GM21786 (cell line): ENCODE measurements at regions not wholly inside any gene's neighbourhood (a gene's known extent, or its start where the extent isn't known, plus 50 kb on each side); places are given as distances from the start of the nearest gene placed in this dataset.

Experiments used
- ATAC-seq: cut with Tn5 transposase; IDR thresholded peaks from one replicate; pipeline ENCODE4 v1.9.1; 2021; ENCODE audit not compliant: unreplicated experiment

DNA sequence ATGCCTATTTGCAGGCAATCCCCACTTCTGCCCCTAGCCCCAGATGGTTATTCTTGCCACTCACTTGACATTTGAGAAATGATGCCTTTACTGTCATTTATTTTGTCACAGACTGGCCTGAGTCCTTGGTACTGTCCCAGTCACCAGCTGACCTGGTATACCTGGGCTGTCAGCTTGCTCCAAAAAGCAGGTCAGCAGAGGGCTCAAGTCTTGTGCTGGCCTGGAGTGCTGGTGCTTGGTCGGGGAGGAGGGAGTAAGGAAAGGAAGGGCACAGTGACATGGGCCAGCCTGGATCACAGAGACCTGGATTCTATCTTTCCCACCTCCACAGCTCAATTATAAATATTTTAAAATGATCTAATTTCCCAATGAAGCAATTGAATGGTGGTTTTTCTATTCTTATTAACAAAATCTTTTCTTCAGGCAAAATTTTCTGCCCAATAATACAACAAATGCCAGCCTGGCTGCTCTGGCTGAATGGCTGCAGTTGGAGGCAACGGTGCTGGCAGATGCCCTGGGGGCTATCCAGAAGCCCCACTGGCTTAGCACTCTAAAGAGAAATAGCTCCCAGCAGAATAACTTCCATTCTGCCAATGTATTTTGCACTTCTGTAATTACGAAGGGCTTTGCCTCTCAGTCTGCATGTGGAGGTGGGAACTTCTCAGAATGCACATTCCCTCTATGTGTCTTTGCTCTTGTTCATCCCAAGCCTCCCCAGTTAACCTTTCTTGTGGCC, 160.6 kb downstream of the GADD45G start:
- no peak for ATAC-seq

DNA sequence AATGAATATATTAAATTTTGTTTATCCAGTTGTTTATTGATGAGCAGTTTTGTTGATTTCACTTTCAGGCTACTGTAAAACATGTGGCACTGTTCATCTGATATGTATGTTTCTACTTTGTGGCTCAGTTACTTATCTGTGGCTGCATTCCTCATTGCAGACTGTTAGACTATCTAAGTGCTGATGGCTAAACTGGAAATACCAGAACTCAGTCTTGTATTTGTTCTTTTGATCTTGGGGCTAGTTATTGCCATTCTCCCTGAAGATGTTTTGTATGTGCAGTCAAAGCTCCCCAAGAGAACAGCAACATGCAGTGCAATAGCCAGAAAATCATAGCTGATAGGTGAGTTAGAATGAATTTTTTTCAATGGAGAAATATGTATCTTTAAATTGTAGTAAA, 162.2 kb downstream of the GADD45G start:
- ATAC-seq, result no peak

DNA sequence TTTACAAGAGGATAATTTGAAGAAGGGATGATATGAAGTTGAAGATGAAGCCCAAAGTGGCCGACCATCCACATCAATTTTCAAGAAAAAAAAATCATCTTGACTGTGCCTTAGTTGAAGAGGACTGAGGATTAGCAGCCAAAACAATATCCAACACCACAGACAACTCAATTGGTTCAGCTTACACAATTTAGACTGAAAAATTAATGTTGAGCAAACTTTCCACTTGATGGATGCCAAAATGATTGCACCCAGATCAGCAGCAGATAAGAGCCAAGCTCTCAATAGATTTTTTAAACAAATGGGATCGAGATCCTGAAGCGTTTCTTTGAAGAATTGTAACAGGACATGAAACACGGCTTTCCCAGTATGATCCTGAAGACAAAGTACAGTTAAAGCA, 163.2 kb downstream of the GADD45G start:
- no peak for ATAC-seq

DNA sequence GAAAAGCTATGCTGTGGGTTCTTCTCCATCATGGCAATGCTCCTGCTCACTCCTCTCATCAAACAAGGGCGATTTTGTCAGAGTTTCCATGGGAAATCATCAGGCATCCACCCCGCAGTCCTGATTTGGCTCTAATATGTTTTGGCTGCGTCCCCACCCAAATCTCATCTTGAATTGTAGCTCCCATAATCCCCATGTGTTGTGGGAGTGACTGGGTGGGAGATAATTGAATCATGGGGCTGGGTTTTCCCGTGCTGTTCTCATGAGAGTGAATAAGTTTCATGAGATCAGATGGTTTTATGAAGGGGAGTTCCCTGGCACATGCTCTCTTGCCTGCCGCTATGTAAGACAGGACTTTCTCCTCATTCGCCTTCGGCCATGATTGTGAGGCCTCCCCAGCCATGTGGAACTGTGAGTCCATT, 163.8 kb downstream of the GADD45G start:
- ATAC-seq, result no peak

DNA sequence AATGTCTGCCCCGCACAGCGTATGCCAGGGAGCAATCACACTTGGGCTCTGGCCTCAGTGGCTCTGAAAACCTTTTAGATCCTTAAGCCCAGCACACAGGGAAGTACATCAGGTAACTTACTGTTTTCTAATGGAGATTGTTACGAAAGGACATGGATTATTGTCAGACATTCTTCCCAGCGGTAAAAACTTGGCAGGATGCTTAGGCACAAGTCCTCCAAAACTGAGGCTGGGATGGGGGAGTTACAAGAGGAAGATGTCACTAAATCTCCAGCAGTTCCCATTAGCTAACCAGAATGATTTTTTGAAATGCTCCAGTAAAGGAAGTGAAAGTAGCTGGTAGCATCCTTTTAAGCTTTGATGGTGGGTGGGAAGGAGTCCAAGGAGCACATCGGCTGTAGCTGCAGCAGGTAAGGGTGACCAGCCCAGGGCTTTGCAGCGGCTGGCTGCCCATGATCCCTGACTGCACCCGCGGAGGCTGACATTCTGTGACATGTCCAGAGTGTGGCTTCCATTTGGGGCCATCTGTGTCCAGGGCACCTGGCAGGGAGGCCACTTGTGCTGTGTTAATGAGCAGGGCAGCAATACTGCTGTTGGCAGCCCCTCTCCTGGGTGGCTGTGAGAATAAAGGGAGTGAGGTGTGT, 165.8 kb downstream of the GADD45G start:
- ATAC-seq, result no peak

DNA sequence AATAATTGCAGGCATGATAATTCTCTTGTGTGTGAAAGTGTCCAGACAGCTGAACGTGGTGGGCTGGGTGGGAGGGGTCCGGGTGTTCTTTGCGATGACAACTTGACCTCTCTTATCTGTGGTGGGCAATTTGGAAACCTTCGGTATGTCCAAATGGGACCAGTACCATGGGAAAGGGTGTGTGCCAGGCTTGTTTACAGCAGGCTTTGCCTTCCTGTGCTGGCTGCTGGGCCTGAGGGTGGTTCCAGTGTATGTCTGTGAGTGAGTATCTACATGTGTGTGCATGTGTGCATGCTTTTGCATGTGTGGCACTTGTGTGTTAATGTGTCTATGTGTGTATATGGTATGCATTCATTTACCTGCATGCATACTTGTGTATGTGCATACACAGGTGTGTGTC, 166.4 kb downstream of the GADD45G start:
- no peak for ATAC-seq

DNA sequence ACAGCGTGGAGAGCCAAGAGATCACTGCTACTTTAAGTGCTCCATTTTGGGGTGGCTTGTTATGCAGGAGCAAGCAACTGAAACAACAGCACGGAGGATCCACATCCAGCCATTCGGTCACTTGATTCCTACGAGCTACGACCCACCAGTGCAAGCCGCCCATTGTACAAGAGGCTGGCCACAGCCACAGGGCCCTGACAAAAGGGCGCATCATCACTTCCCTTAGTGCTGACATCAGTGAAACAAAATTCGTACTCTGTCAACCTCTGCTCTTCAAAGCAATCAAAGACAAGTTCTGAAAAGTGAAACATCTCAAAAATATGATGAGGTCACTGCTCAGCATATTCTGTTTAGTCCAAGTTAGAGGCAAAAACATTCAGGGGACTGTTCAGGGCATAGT, 168.4 kb downstream of the GADD45G start:
- ATAC-seq, result no peak

DNA sequence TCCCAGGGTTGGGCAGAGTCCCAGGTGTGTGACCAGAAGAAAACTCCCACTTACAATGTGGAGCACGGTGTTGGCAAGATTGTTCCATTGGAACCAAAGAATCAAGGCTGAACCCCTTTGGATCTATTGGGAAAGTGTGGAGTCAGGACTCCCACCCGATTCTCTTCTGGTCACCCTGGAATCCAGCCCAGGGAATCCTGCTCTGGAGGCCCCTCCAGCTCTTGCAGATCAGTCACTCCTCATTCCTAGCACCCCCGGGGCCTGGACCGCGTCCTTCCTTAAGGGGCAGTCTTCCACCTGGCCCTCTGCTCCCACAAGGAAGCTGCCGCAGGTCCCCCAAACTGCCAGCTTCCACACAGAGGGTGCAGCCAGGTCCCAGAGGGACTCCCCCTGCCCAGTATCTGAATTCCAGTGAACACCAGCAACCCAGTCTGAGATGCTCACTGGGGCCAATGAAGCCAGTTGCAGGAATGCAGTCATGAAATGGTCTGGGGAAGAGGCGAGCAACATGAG, 170.1 kb downstream of the GADD45G start:
- ATAC-seq, result no peak

DNA sequence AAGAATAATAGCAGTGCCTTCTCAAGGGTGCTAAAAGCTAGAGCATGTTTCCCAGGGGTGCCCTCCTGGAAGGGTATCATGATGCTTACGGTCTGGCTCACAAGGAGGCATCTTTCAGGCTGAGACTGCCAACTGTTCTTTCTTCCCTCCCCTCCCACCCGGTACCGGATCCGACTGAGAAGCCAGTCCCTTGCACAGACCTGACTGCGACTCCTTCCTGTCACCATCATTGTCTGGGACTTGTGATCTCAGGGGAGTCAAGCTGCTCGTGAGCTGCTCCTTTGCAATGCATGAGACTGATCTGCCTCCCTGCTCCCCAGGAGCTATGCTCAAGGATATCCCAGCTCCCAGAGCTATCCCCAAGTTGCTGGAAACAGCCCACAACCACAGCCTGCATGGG, 170.8 kb downstream of the GADD45G start:
- ATAC-seq, result no peak

DNA sequence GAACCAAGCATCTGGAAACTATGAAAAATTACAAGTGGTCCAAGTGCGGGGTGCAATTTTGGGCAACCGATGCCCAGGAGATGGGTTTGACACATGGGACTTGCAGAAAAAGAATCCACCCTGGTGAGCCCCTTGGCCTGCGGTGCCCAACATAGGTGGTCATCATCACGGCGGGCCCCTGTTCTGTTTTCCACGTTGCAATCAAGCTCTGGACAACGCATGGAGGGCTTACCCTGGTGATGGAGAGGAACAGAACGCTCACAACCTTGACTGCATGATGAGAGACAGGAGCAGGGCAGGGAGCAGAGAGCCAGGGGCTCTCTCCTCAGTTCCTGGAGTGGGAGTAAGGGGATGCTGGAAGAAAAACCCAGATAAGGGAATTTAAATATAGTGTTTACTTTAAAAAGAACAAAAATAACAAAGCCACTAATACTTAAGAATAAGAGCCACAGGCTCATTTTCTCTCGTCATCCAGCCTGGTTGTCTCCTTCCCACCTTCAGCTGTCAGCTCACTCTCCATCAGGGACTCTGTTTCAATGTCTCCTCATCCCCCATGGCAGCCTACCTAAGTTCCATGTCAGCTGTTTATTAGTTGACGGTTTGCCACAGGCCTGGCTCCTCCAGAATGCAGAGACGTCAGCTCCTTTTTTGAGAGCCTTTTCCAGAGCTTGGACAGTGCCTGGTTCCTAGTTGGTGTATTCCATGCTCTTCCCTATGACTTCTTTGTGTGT, 172.1 kb downstream of the GADD45G start:
- no peak for ATAC-seq

DNA sequence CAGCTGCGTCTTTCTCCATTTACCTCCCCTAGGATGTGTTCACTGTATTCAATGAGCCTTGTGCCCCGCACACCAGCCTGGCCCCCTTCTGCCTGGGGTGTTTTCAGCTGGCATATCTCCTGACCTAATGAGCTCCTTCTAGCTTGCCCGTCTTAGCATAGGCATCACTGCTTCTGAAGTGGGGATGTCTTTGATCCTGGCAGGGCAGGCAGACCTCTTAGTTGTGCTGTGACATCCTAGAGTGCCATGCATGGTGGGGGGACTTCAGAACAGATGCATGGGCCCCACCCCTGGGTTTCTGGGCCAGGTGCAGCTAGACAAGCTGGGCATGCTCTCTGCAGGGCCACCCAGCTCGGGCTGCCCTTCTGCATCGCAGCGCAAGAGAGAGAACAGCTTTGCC, 172.7 kb downstream of the GADD45G start:
- ATAC-seq, result no peak

DNA sequence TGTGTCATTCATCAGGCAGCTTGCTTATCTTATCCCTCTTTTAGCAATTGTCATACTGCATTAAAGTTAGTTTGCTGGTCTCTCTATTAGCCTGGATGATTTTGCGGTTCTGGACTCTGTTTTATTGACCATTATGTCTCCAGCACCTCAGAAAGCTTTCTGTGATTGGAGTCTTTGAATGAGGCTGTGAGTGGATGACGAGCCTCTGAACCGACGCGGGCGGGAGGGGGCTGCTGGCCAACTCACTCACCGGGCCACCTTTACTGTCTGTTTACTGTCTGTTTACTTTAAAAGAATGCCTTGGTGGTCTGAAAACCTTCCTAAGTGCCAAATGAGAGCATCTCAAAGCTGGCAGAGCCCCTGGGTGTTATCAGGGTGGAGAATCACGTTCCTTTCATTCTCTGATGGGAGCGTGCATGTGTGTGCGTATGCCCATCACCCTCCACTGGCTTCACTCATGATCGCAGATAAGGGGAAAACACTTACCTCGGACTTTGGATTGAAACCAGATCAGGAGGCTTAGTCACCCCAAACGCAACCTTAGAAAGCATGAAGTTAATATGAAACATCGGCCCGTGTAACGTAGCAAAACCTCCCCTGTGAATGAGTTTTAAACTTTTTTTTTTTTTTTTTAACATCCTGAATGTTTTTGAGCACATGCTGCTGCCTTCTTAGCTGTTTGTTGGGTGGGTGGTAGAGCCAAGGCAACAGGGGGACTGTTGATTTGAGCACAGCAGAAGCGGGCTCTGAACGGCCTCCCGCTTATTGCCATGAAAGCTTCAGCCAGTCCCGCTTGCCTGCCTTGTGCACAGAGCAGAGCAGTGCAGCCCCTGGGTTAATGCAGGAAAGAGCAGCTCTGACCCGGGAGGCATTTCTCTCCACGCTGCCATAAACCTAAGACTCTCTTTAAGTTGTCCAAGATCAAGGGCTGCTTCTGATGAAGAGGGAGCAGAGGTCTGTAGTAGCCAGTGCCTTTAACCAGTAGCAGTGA, 173.6 kb downstream of the GADD45G start:
- no peak for ATAC-seq

DNA sequence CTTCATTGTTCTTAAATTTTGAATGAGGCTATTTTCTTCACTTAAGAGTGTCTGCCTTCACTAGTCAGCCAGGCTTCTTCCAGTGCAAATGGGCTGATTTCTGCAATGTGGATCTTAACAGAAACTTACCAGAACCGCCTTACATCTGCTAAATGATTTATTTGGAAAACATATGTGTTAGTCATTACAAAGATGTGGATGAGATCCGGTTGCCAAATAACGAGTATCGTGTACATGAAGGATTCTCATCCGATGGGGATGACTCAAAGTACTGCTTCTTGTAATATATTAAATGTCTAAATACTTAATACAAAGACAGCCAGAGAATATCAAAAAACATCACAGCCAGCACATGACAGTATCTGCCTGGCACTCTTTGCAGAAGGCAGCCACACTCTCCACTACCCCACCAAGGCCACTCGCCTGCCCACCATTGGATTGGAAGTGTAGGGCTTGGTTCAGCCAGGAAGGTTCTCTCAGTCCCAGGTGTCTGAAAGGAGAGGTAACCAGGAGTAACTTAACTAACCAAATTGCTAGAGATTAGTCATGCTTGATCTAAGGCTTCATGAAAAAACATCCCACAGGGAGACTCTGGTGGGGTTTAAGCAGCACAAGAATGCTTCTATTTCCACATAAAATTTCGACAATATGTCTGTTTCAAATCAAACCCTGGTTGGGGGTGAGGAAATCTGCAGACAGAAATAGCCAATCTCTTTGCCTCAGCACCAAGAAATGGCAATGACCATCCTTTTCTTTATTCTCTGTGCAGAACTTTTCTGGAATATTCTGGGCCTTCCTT, 174.8 kb downstream of the GADD45G start:
- no peak for ATAC-seq

DNA sequence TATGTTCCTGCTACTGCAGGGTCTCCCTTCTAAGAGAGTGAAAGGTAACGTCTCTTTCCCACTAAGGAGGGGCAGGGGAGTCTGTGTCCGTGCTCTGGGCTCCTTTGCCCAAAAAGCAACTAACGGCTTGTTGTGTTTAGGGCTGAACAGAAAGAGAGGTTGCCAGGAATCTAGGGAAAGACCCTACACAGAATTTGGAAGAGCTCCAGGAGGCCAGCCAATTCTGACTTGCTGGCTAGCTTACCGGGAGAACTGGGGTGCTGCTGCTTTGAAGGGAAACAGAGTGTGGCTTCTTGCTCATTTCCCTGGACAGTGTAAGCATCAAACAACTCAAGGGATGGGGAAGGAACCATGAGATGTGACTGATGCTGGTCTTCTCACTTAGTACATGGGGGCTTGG, 176.1 kb downstream of the GADD45G start:
- no peak for ATAC-seq

DNA sequence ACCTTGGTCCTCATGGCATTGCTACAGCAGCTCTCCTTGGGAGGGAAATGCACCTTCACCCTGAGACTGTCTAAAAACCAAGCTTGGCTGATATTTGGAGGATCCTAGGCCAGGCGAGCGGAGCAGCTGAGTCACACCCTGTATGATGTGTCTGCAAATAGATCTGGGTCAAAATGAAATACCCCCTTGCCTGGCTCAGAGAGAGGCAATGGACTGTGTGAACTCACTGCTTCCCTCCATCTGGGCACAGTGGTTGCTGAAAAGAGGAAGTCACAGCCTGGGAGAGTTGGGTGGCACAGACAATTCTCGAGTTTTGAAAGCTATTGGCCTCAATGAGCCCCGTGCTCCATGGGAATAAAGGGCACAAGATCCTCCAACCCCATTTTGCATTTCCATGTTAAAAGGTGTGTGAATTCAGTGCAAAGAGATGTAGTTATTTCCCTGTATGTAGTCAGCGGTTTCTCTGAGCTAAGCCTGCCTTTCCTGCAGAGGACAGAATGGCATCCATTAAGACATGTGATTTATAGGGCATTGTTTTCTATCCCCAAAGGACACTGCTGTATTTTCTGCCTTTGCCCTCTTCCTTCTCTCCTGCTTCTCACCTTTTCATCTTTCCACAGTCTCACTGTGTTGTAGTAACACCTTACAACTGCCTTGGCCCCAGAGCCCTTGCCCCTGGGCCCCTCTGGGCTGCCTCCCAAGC, 177.2 kb downstream of the GADD45G start:
- ATAC-seq, result peak; percentile 97

DNA sequence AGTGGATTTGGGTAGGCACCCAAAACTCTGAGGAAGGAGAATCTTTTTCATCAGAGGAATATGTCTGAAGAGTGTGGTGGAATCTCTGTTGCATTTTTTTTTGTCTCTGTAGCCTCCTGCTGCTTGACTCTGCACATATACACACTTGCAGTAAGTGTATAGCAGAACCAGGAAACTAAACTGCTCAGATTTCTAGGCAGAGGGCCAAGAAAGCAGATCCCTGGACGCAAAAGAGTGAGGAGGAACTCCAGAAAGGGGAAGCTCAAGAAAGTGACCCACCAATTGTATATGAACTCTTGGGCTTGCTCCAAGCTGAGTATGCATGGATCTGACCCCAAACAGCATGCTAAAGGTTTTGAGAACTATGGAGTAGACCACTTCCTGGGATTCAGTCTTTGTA, 181.8 kb downstream of the GADD45G start:
- ATAC-seq, result no peak

DNA sequence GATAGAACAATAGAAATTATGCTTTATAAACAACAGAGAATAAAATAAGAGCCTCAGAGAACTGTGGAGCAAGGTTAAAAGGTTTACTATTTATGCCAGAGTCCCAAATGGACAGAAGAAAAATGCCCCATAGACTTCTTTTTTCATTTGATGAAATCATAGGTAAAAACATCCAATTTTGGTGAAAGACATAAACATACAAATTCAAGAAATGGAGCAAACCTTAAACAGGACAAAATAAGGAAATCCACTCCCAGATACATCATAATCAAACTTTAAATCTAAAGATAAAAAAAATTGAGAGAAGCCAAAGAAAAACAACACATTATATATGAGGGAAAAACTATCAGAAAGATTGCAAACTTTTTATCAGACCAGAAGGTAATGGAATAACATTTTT, 182.8 kb downstream of the GADD45G start:
- no peak for ATAC-seq

DNA sequence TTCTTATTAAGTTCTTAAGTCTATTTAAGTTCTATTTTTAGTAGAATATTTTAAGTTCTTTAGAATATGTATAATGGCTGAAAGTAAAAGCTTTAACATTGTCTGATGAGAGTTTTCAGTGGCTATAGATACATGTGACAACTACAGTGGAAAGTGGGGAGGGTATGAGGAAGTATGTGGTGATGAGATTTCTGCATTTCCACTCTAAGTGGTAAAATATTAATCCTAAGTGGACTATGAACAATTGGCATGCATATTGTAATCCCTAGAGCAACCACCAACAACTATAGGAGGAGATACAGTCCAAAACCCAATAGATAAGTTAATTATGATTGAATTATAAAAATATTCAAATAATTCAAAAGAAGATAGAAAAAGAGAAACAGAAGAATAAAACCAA, 183.6 kb downstream of the GADD45G start:
- no peak for ATAC-seq

DNA sequence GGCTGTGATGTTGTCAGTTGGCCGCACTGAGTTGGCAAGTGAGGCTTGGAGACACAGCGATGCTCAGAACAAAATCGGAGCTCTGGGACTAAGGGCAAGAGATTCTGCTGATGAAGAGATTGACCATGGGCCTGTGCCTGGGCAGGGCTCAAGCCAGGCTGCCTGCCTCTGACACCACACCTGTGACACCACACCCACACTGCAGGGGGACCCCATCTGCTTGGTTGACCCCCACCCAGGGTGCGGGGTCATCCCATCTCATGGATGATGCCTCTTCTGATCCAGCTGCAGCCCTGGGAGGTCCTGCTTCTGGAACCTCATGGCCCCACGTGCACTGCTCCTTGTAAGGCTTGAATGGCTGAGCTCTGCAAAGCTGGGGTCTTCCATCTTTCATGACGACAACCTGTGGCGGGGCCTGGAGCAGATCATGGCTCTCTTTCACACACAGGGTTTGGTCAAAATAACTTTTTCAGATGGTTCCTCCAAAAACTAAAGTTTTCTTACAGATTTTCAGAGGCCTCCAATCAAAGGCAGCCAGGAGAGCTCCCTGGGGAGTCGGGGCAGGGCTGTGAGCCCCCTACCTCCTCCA, 185.2 kb downstream of the GADD45G start:
- ATAC-seq, result no peak
